HepG2 (cell line): ENCODE measurements at regions not wholly inside any gene's neighbourhood (a gene's known extent, or its start where the extent isn't known, plus 50 kb on each side); places are given as distances from the start of the nearest gene placed in this dataset.

Source experiments
- ATAC-seq: fragments of 200-7000 bp; cut with Tn5 transposase; 3 replicates; pipeline ENCODE4 v1.9.1; 2020; ENCODE audit warnings: mild to moderate bottlenecking, moderate library complexity
- BruUV-seq: library from RNA; stranded (reverse); fragments of 400-500 nt; replicated peaks from 2 replicates; lab custom pipeline; 2021; lab: Mats Ljungman, UMichigan
- CTCF ChIA-PET: fragments of 300-600 bp; formaldehyde crosslinking; extraction: SDS; loops from one replicate; lab custom pipeline; 2021; ENCODE audit warnings: low total read pairs, inconsistent platforms, low intra/inter-chr PET ratio; lab: Yijun Ruan, JAX
- POLR2A ChIA-PET: fragments of 350-600 bp; sonication (Branson Sonifier 250); formaldehyde crosslinking; loops from one replicate; lab custom pipeline; 2020; ENCODE audit warnings: antibody characterized with exemption, inconsistent platforms; lab: Yijun Ruan, JAX
- DNase-seq: peaks from one replicate; pipeline ENCODE4 v3.0.0-alpha.2; 2015; ENCODE audit warnings: low spot score
- FAIRE-seq: peaks from 3 replicates; lab custom pipeline; 2011; peaks lifted over from hg19 to GRCh38; lab: Jason Lieb, UNC
- H2AFZ ChIP-seq: one replicate; pipeline ENCODE4 v1.6.1; 2011; ENCODE audit warnings: low read length, inconsistent platforms
- H3K27ac ChIP-seq: fragments of 300-600 bp; 3 replicates; pipeline ENCODE4 v1.8.0; 2011; ENCODE audit warnings: mixed run types, mild to moderate bottlenecking, mixed read lengths, low read length, inconsistent platforms; ENCODE audit not compliant: insufficient read depth; ENCODE audit errors: extremely low read length
- H3K27me3 ChIP-seq, 2 experiments: fragments of 200-600 bp in 1 of 2; 2 replicates in 1 of 2; 3 replicates in 1 of 2; pipeline versions ENCODE4 v1.6.0 to v1.8.0; 2011; ENCODE audit warnings: low read length in 2 of 2, mild to moderate bottlenecking in 2 of 2, moderate library complexity in 2 of 2, inconsistent platforms in 1 of 2; ENCODE audit not compliant: insufficient read depth in 2 of 2, control insufficient read depth in 1 of 2
- H3K36me3 ChIP-seq, 2 experiments: fragments of 200-600 bp in 1 of 2; replicated peaks in 1 of 2; 2 replicates in 1 of 2; 3 replicates in 1 of 2; pipeline versions ENCODE4 v1.5.1 to v1.8.0; 2011; ENCODE audit warnings: low read length in 2 of 2, inconsistent platforms in 1 of 2; ENCODE audit not compliant: insufficient read depth in 2 of 2, control insufficient read depth in 1 of 2
- H3K4me1 ChIP-seq: 2 replicates; pipeline ENCODE4 v1.5.1; 2012; ENCODE audit warnings: low read length, inconsistent platforms; ENCODE audit not compliant: insufficient read depth
- H3K4me2 ChIP-seq: 2 replicates; pipeline ENCODE4 v1.6.0; 2011; ENCODE audit warnings: low read depth, low read length, inconsistent platforms
- H3K4me3 ChIP-seq, 3 experiments: fragments of 200-600 bp in 1 of 3; sonication (generic), shearing (Covaris generic) in 1 of 3; replicated peaks in 1 of 3; 2 replicates each; pipeline ENCODE4 v1.5.1; 2011 to 2016; ENCODE audit warnings: low read length in 3 of 3, inconsistent platforms in 2 of 3, low read depth in 2 of 3, mild to moderate bottlenecking in 2 of 3, control low read depth in 1 of 3, mixed read lengths in 1 of 3; ENCODE audit not compliant: insufficient read depth in 1 of 3
- H3K79me2 ChIP-seq: one replicate; pipeline ENCODE4 v1.6.1; 2011; ENCODE audit warnings: low read length, inconsistent platforms; ENCODE audit not compliant: insufficient read depth
- H3K9ac ChIP-seq: 2 replicates; pipeline ENCODE4 v1.6.0; 2011; ENCODE audit warnings: mild to moderate bottlenecking, low read depth, low read length, inconsistent platforms; ENCODE audit not compliant: insufficient read depth
- H3K9me3 ChIP-seq: 2 replicates; pipeline ENCODE4 v1.5.1; 2012; ENCODE audit warnings: mild to moderate bottlenecking, low read length
- H4K20me1 ChIP-seq: 2 replicates; pipeline ENCODE4 v1.6.0; 2011; ENCODE audit warnings: inconsistent platforms, mild to moderate bottlenecking, low read length, moderate library complexity; ENCODE audit not compliant: insufficient read depth
- BRCA1 ChIP-seq: sonication (generic); formaldehyde crosslinking; IDR thresholded peaks from 2 replicates; pipeline ENCODE4 v1.4.0; 2020; ENCODE audit warnings: missing genetic modification reagents
- CREBL2 ChIP-seq: sonication (generic); formaldehyde crosslinking; IDR thresholded peaks from 2 replicates; pipeline ENCODE4 v1.8.1; 2023; ENCODE audit warnings: missing genetic modification reagents, mild to moderate bottlenecking, borderline replicate concordance
- DPF2 ChIP-seq: sonication (generic); formaldehyde crosslinking; IDR thresholded peaks from 2 replicates; pipeline ENCODE4 v1.4.0; 2020; ENCODE audit warnings: mild to moderate bottlenecking, low read depth, missing genetic modification reagents, borderline replicate concordance
- ETS1 ChIP-seq: sonication (generic); formaldehyde crosslinking; IDR thresholded peaks from 2 replicates; pipeline ENCODE4 v1.4.0; 2020; ENCODE audit warnings: missing genetic modification reagents
- FOSL2 ChIP-seq: sonication (generic); formaldehyde crosslinking; IDR thresholded peaks from 2 replicates; pipeline ENCODE4 v1.4.0; 2020; ENCODE audit warnings: missing genetic modification reagents
- FOXO1 ChIP-seq: sonication (generic); formaldehyde crosslinking; IDR thresholded peaks from 2 replicates; pipeline ENCODE4 v1.4.0; 2020; ENCODE audit warnings: missing genetic modification reagents
- GLMP ChIP-seq: sonication (generic); formaldehyde crosslinking; IDR thresholded peaks from 2 replicates; pipeline ENCODE4 v1.9.0; 2021; ENCODE audit warnings: missing genetic modification reagents, mild to moderate bottlenecking, borderline replicate concordance
- MAFG ChIP-seq: sonication (generic); formaldehyde crosslinking; IDR thresholded peaks from 2 replicates; pipeline ENCODE4 v1.5.1; 2020; ENCODE audit warnings: mild to moderate bottlenecking, missing genetic modification reagents
- REXO4 ChIP-seq: sonication (generic); formaldehyde crosslinking; IDR thresholded peaks from 2 replicates; pipeline ENCODE4 v1.8.0; 2022; ENCODE audit warnings: missing genetic modification reagents, mild to moderate bottlenecking, borderline replicate concordance
- SIX1 ChIP-seq: sonication (generic); formaldehyde crosslinking; IDR thresholded peaks from 2 replicates; pipeline ENCODE4 v1.4.0; 2020; ENCODE audit warnings: missing genetic modification reagents, borderline replicate concordance
- SMYD3 ChIP-seq: sonication (generic); formaldehyde crosslinking; IDR thresholded peaks from 2 replicates; pipeline ENCODE4 v1.8.1; 2023; ENCODE audit warnings: mild to moderate bottlenecking, missing genetic modification reagents
- SNAPC2 ChIP-seq: sonication (generic); formaldehyde crosslinking; IDR thresholded peaks from 2 replicates; pipeline ENCODE4 v1.8.1; 2022; ENCODE audit warnings: mild to moderate bottlenecking, missing genetic modification reagents
- SP140L ChIP-seq: sonication (generic); formaldehyde crosslinking; IDR thresholded peaks from 2 replicates; pipeline ENCODE4 v1.4.0; 2020; ENCODE audit warnings: missing genetic modification reagents, borderline replicate concordance
- SPEN ChIP-seq: sonication (generic); formaldehyde crosslinking; IDR thresholded peaks from 2 replicates; pipeline ENCODE4 v1.5.1; 2020; ENCODE audit warnings: low read depth, mild to moderate bottlenecking, missing genetic modification reagents
- SRSF4 ChIP-seq: fragments of 200-400 bp; formaldehyde crosslinking; IDR thresholded peaks from one replicate; pipeline ENCODE4 v1.6.1; 2018; ENCODE audit warnings: mild to moderate bottlenecking, low read depth, low read length, moderate library complexity; ENCODE audit not compliant: poor library complexity, severe bottlenecking
- TMF1 ChIP-seq: sonication (generic); formaldehyde crosslinking; IDR thresholded peaks from 2 replicates; pipeline ENCODE4 v1.8.1; 2022; ENCODE audit warnings: low read depth, missing genetic modification reagents
- ZKSCAN8 ChIP-seq: IDR thresholded peaks from 2 replicates; pipeline ENCODE4 v1.6.1; 2016; ENCODE audit warnings: borderline replicate concordance, missing genetic modification reagents, missing compliant biosample characterization
- ZNF263 ChIP-seq: sonication (generic); formaldehyde crosslinking; IDR thresholded peaks from 2 replicates; pipeline ENCODE4 v1.4.0; 2020; ENCODE audit warnings: missing genetic modification reagents
- ZNF781 ChIP-seq: sonication (generic); formaldehyde crosslinking; IDR thresholded peaks from 2 replicates; pipeline ENCODE4 v1.5.1; 2020; ENCODE audit warnings: borderline replicate concordance, mild to moderate bottlenecking, missing genetic modification reagents; ENCODE audit errors: not compliant biosample characterization
- ZNF784 ChIP-seq: sonication (generic); formaldehyde crosslinking; IDR thresholded peaks from 2 replicates; pipeline ENCODE4 v1.5.1; 2020; ENCODE audit warnings: missing genetic modification reagents, mild to moderate bottlenecking, borderline replicate concordance
- ZXDC ChIP-seq: sonication (generic); formaldehyde crosslinking; IDR thresholded peaks from 2 replicates; pipeline ENCODE4 v1.5.0; 2020; ENCODE audit warnings: mild to moderate bottlenecking, missing genetic modification reagents
- WGBS: methylation state at CpG from one replicate; pipeline ENCODE4 v1.1.6; 2017; ENCODE audit warnings: low lambda C conversion rate; 5-methylcytosine and 5-hydroxymethylcytosine counted together
- in situ Hi-C: cut with HindIII; loops from 2 replicates; pipeline ENCODE4 v1.10.0; 2017; ENCODE audit warnings: low pct_unique_long_range_greater_than_20kb; ENCODE audit not compliant: extremely low pct_ligation_motif_present
- intact Hi-C: fragments of 100-400 bp; cut with micrococcal nuclease; formaldehyde crosslinking; loops from one replicate; pipeline ENCODE4 v1.10.0; 2022; ENCODE audit not compliant: unreplicated experiment

- POLR2A ChIA-PET, result no interaction called here
- FAIRE-seq, result peak; percentile 59
- Histone ChIP-seq H2AFZ (no peak overlapping the region), H3K36me3 (no peaks in the 10 kb centered on the region), H3K79me2 (no peaks in the 10 kb centered on the region), H3K27ac (no peak overlapping the region), H3K4me1 (peaks cover 17% of the 10 kb centered on the region), H4K20me1 (no peaks in the 10 kb centered on the region), H3K9me3 (peaks cover 6% of the 10 kb centered on the region; the same call in 1 of the 2 replicates), H3K4me3 (no peak overlapping the region), H3K27me3 (peaks cover 0 to 2% of the 10 kb centered on the region in 2 experiments; a peak in 2 of 5 replicates), H3K9ac (no peak overlapping the region), H3K4me2 (peak overlapping the region; percentile 56)
- CTCF ChIA-PET, result no interaction called here
- DNase-seq, result peak; percentile 33
- no TSS peak for BruUV-seq
- in situ Hi-C loops, result no loop called here
- under 1% methylated on average over 3 of the region's 3 CpGs for WGBS
- intact Hi-C loops, result no loop called here
- ATAC-seq, result peak; percentile 90
- TF ChIP-seq DPF2, result no peak
- TF ChIP-seq BRCA1 (CRISPR knock-in tag), result no peak
- TF ChIP-seq ZNF784 (CRISPR knock-in tag), result no peak
- no peak for TF ChIP-seq ZNF781 (CRISPR knock-in tag)
- no peak for TF ChIP-seq SPEN (CRISPR knock-in tag)
- TF ChIP-seq ZKSCAN8 (CRISPR knock-in tag), result no peak
- TF ChIP-seq TMF1 (CRISPR knock-in tag), result no peak
- no peak for TF ChIP-seq ZNF263 (CRISPR knock-in tag)
- no peak for TF ChIP-seq SP140L (CRISPR knock-in tag)
- no peak for TF ChIP-seq MAFG
- TF ChIP-seq ZXDC (CRISPR knock-in tag), result no peak
- no peak for TF ChIP-seq ETS1 (CRISPR knock-in tag)
- TF ChIP-seq REXO4 (CRISPR knock-in tag), result no peak
- TF ChIP-seq SNAPC2 (CRISPR knock-in tag), result no peak
- TF ChIP-seq SRSF4, result no peak
- 0 out of 2 replicates have a peak, but pooled peaks have one; percentile 41 for TF ChIP-seq SIX1
- no peak for TF ChIP-seq GLMP (CRISPR knock-in tag)
- TF ChIP-seq FOSL2, result no peak
- TF ChIP-seq CREBL2 (CRISPR knock-in tag), result no peak
- no peak for TF ChIP-seq FOXO1 (CRISPR knock-in tag)
- no peak for TF ChIP-seq SMYD3 (CRISPR knock-in tag)
Measured at GRCh38 chr4:185880571-185880970, 68.6 kb upstream of the SORBS2 start.
